ENCODE measurements at regions not wholly inside any gene's neighbourhood (a gene's known extent, or its start where the extent isn't known, plus 50 kb on each side); places are given as distances from the start of the nearest gene placed in this dataset.

DNA sequence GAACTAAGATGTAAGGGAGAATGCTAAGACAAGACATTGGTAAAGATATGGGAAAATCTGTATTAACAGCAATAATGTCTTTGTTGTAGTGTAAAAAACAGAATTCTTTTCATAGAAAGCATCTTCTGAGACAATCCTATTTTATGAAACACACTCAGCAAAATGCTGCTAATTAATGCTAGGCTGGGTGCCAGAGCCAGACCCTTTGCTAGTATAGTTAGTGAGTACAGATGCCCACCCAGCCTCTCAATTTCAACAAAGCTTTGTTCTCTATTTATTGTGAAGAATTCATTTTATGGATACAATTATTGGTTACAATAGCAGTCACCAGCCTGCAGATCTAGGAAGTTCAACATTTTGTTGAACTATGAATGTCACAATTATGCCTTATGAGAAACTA, 131.0 kb downstream of the SEM1 start (continued):
- TF ChIP-seq ZFP3 (CRISPR knock-in tag; IDR thresholded peaks at IDR 0.05) = no peak

DNA sequence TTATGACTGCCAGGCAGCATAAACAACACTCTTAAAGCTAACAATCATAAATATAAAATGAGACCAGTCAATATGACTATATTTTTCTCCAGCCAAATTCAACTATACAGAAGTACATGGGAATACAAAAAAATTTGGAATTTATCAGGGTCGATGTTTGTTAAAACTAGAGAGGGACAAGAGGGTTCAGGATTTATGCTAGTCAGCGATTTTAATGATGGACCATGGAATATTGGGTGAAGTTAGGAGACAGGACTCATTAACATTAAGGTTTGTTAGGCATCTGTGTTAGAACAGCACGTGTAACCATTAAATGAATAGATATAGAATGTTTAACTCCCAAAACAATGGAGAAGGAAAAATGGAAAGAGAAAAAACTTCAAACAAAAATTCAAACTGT, 146.2 kb downstream of the SEM1 start:
- TF ChIP-seq ARNTL (CRISPR knock-in tag; IDR thresholded peaks at IDR 0.05; ENCODE audit: borderline replicate concordance, low read depth) (no peak), SNAI2 (CRISPR knock-in tag; IDR thresholded peaks at IDR 0.05) (no peak), ZFP30 (CRISPR knock-in tag; IDR thresholded peaks at IDR 0.05) (no peak)
- TF ChIP-seq, protein P1, sequence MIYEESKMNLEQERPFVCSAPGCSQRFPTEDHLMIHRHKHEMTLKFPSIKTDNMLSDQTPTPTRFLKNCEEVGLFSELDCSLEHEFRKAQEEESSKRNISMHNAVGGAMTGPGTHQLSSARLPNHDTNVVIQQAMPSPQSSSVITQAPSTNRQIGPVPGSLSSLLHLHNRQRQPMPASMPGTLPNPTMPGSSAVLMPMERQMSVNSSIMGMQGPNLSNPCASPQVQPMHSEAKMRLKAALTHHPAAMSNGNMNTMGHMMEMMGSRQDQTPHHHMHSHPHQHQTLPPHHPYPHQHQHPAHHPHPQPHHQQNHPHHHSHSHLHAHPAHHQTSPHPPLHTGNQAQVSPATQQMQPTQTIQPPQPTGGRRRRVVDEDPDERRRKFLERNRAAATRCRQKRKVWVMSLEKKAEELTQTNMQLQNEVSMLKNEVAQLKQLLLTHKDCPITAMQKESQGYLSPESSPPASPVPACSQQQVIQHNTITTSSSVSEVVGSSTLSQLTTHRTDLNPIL (CRISPR knock-in tag; IDR thresholded peaks at IDR 0.05; ENCODE audit: low read depth) = no peak
- TF ChIP-seq, protein P2, sequence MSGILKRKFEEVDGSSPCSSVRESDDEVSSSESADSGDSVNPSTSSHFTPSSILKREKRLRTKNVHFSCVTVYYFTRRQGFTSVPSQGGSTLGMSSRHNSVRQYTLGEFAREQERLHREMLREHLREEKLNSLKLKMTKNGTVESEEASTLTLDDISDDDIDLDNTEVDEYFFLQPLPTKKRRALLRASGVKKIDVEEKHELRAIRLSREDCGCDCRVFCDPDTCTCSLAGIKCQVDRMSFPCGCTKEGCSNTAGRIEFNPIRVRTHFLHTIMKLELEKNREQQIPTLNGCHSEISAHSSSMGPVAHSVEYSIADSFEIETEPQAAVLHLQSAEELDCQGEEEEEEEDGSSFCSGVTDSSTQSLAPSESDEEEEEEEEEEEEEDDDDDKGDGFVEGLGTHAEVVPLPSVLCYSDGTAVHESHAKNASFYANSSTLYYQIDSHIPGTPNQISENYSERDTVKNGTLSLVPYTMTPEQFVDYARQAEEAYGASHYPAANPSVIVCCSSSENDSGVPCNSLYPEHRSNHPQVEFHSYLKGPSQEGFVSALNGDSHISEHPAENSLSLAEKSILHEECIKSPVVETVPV (CRISPR knock-in tag; IDR thresholded peaks at IDR 0.05) = no peak
- no peak for ATAC-seq

DNA sequence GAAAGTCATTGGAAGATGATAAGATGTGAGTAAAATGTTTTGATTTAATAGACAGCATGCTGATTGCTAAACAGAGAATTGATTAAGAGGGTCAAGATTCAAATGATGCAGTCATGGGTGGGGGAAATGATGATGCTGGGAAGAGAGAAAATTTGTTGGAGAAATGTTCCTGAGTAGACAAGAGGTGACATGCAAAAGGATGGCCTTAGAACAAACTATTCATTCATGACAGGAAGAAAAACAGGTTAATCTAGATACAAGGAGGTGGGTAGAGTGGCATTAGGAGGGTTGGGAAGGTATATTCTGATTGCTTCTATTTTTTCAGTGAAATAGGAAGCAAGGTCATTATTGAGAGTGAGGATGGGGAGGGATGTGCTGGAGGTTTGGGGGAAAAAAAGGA, 146.7 kb downstream of the SEM1 start:
- TF ChIP-seq, protein P3, sequence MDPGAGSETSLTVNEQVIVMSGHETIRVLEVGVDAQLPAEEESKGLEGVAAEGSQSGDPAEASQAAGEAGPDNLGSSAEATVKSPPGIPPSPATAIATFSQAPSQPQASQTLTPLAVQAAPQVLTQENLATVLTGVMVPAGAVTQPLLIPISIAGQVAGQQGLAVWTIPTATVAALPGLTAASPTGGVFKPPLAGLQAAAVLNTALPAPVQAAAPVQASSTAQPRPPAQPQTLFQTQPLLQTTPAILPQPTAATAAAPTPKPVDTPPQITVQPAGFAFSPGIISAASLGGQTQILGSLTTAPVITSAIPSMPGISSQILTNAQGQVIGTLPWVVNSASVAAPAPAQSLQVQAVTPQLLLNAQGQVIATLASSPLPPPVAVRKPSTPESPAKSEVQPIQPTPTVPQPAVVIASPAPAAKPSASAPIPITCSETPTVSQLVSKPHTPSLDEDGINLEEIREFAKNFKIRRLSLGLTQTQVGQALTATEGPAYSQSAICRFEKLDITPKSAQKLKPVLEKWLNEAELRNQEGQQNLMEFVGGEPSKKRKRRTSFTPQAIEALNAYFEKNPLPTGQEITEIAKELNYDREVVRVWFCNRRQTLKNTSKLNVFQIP (CRISPR knock-in tag; IDR thresholded peaks at IDR 0.05; ENCODE audit: borderline replicate concordance, low read depth) = no peak
- no peak for ATAC-seq

DNA sequence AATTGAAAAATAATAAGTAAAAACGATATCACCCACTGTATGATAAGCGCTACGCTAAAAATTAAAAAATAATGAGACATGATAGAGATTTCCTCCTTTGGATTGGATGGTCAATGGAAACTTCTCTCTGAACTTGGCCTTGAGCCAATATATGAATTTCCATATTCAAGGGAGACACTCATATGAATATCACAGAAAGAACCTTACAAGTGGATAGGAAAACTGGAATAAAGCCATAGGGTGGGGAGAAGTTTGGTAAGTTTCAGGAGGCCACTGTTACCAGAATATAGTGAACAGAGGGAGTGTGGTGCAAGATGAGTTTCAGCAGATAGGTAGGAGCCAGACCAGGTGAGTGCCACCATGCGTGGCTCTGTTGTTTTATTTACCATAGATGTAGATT, 147.2 kb downstream of the SEM1 start:
- TF ChIP-seq GLIS3 (CRISPR knock-in tag; IDR thresholded peaks at IDR 0.05) = no peak
- no peak for TF ChIP-seq ESRRG (CRISPR knock-in tag; IDR thresholded peaks at IDR 0.05)
- no peak for TF ChIP-seq ZC3H10 (CRISPR knock-in tag; IDR thresholded peaks at IDR 0.05)
- no peak for TF ChIP-seq TCF4 (CRISPR knock-in tag; IDR thresholded peaks at IDR 0.05; ENCODE audit: borderline replicate concordance)
- TF ChIP-seq RARB (CRISPR knock-in tag; IDR thresholded peaks at IDR 0.05) = no peak
- TF ChIP-seq, protein P2 (CRISPR knock-in tag; IDR thresholded peaks at IDR 0.05) = no peak
- TF ChIP-seq ZNF8 (CRISPR knock-in tag; IDR thresholded peaks at IDR 0.05) = no peak
- TF ChIP-seq PPARA (CRISPR knock-in tag; IDR thresholded peaks at IDR 0.05; ENCODE audit: borderline replicate concordance) = no peak
- TF ChIP-seq ARNTL (CRISPR knock-in tag; IDR thresholded peaks at IDR 0.05; ENCODE audit: borderline replicate concordance, low read depth) = no peak
- TF ChIP-seq, protein P1 (CRISPR knock-in tag; IDR thresholded peaks at IDR 0.05; ENCODE audit: low read depth) = no peak
- TF ChIP-seq TOX (CRISPR knock-in tag; IDR thresholded peaks at IDR 0.05; ENCODE audit: borderline replicate concordance) = no peak
- TF ChIP-seq CSDC2 (CRISPR knock-in tag; IDR thresholded peaks at IDR 0.05) = no peak
- TF ChIP-seq SNAI2 (CRISPR knock-in tag; IDR thresholded peaks at IDR 0.05) = no peak
- TF ChIP-seq ZNF565 (CRISPR knock-in tag; conservative IDR thresholded peaks at IDR 0.05; ENCODE audit: low read depth) = no peak
- no peak for TF ChIP-seq BACH2 (CRISPR knock-in tag; IDR thresholded peaks at IDR 0.05; ENCODE audit: borderline replicate concordance)
- no peak for TF ChIP-seq ZFP30 (CRISPR knock-in tag; IDR thresholded peaks at IDR 0.05)
- ATAC-seq = no peak

DNA sequence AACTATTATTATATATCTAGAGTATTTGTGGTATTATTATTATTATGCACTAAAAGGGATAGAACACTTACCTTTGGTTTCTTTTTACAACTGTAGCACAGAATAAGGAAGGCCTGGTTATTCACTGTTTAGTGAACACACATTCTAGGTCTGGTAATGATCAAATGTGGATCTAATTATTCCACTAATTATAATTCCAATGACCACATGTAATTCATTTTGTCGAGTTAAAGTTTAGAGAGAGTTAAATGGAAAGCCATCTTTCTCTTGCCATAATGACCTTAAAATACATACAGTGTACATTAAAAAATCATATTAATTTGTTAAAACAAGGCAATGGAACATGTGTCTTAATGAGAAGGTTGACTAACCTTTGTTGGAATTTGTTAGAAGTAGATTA, 147.8 kb downstream of the SEM1 start:
- ATAC-seq = no peak
- TF ChIP-seq, protein P1 (CRISPR knock-in tag; IDR thresholded peaks at IDR 0.05; ENCODE audit: low read depth) = peak; percentile 71; the same call in 1 of the 2 replicates
- TF ChIP-seq ISL1 (CRISPR knock-in tag; IDR thresholded peaks at IDR 0.05) (peak; percentile 12; the same call in 1 of the 2 replicates), BACH2 (CRISPR knock-in tag; IDR thresholded peaks at IDR 0.05; ENCODE audit: borderline replicate concordance) (no peak), ESRRG (CRISPR knock-in tag; IDR thresholded peaks at IDR 0.05) (no peak), TCF4 (CRISPR knock-in tag; IDR thresholded peaks at IDR 0.05; ENCODE audit: borderline replicate concordance) (peak; percentile 68; the same call in 1 of the 2 replicates)
